ENCODE measurements at regions not wholly inside any gene's neighbourhood (a gene's known extent, or its start where the extent isn't known, plus 50 kb on each side); places are given as distances from the start of the nearest gene placed in this dataset.

- no peak for TF ChIP-seq MXI1 (IDR thresholded peaks at IDR 0.05; ENCODE audit: low read depth, low read length)
- TF ChIP-seq, protein P1, sequence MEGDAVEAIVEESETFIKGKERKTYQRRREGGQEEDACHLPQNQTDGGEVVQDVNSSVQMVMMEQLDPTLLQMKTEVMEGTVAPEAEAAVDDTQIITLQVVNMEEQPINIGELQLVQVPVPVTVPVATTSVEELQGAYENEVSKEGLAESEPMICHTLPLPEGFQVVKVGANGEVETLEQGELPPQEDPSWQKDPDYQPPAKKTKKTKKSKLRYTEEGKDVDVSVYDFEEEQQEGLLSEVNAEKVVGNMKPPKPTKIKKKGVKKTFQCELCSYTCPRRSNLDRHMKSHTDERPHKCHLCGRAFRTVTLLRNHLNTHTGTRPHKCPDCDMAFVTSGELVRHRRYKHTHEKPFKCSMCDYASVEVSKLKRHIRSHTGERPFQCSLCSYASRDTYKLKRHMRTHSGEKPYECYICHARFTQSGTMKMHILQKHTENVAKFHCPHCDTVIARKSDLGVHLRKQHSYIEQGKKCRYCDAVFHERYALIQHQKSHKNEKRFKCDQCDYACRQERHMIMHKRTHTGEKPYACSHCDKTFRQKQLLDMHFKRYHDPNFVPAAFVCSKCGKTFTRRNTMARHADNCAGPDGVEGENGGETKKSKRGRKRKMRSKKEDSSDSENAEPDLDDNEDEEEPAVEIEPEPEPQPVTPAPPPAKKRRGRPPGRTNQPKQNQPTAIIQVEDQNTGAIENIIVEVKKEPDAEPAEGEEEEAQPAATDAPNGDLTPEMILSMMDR (IDR thresholded peaks at IDR 0.05) = no peak
- TF ChIP-seq FOXJ3 (CRISPR knock-in tag; IDR thresholded peaks at IDR 0.05) = no peak
- no peak for TF ChIP-seq GABPA (IDR thresholded peaks at IDR 0.05; ENCODE audit: low read depth)
- no peak for TF ChIP-seq POLR2AphosphoS5 (IDR thresholded peaks at IDR 0.05; ENCODE audit: low read depth, low read length)
- no peak for TF ChIP-seq MAX (IDR thresholded peaks at IDR 0.05; ENCODE audit: low read depth)
- TF ChIP-seq CHD2 (IDR thresholded peaks at IDR 0.05; ENCODE audit: low read length, partially characterized antibody) = no peak
- TF ChIP-seq EP300 (IDR thresholded peaks at IDR 0.05; ENCODE audit: borderline replicate concordance in 1 of 2, low read depth in 1 of 2, low read length in 1 of 2) = no peak
Observed at GRCh38 chr6:44000164-44000842, 126.9 kb downstream of the MRPL14 start.

All from SK-N-SH (cell line).